IMR-90 (cell line): ENCODE measurements at regions not wholly inside any gene's neighbourhood (a gene's known extent, or its start where the extent isn't known, plus 50 kb on each side); places are given as distances from the start of the nearest gene placed in this dataset.

Experiments used
- ATAC-seq: fragments of 200-7000 bp; cut with Tn5 transposase; 2 replicates; pipeline ENCODE4 v1.9.1; 2020; ENCODE audit warnings: low read depth, mild to moderate bottlenecking, moderate library complexity
- BruUV-seq: library from RNA; stranded (reverse); fragments of 400-500 nt; replicated peaks from 2 replicates; lab custom pipeline; 2021; lab: Mats Ljungman, UMichigan
- CTCF ChIA-PET: fragments of 300-600 bp; formaldehyde crosslinking; extraction: SDS; loops from one replicate; lab custom pipeline; 2021; ENCODE audit warnings: antibody characterized with exemption; lab: Yijun Ruan, JAX
- POLR2A ChIA-PET: fragments of 300-600 bp; sonication (Branson Sonifier 250); formaldehyde crosslinking; loops from one replicate; lab custom pipeline; 2022; ENCODE audit warnings: antibody characterized with exemption; ENCODE audit not compliant: unreplicated experiment; lab: Charles Lee
- DNase-seq: peaks from one replicate; pipeline ENCODE4 v3.0.0; 2013
- H2AFZ ChIP-seq: replicated peaks from 2 replicates; pipeline ENCODE3; 2013; ENCODE audit warnings: low read length, mild to moderate bottlenecking; ENCODE audit not compliant: poor library complexity
- H2AK5ac ChIP-seq: 2 replicates; pipeline ENCODE4 v1.6.1; 2013; ENCODE audit warnings: low read depth, low read length, inconsistent platforms
- H2AK9ac ChIP-seq: replicated peaks from 2 replicates; pipeline ENCODE3; 2013; ENCODE audit warnings: mild to moderate bottlenecking, low read depth, low read length, moderate library complexity; ENCODE audit not compliant: poor library complexity
- H2BK120ac ChIP-seq: 2 replicates; pipeline ENCODE4 v1.6.1; 2013; ENCODE audit warnings: low read depth, low read length, inconsistent platforms
- H2BK15ac ChIP-seq: 3 replicates; pipeline ENCODE4 v1.6.1; 2013; ENCODE audit warnings: low read depth, low read length, inconsistent platforms
- H2BK20ac ChIP-seq: 2 replicates; pipeline ENCODE4 v1.6.1; 2013; ENCODE audit warnings: low read depth, mild to moderate bottlenecking, inconsistent platforms, low read length, moderate library complexity
- H2BK5ac ChIP-seq: 2 replicates; pipeline ENCODE4 v1.6.1; 2013; ENCODE audit warnings: mild to moderate bottlenecking, low read depth, low read length, inconsistent platforms; ENCODE audit not compliant: poor library complexity, severe bottlenecking
- H3K14ac ChIP-seq: replicated peaks from 2 replicates; pipeline ENCODE4 v1.6.1; 2013; ENCODE audit warnings: low read depth, low read length, inconsistent platforms
- H3K18ac ChIP-seq: 2 replicates; pipeline ENCODE4 v1.6.1; 2013; ENCODE audit warnings: low read depth, low read length, control low read depth
- H3K23ac ChIP-seq: 2 replicates; pipeline ENCODE4 v1.6.1; 2013; ENCODE audit warnings: low read depth, low read length, inconsistent platforms
- H3K27ac ChIP-seq: 2 replicates; pipeline ENCODE4 v1.5.1; 2013; ENCODE audit warnings: mild to moderate bottlenecking, control low read depth, low read length; ENCODE audit not compliant: insufficient read depth
- H3K27me3 ChIP-seq: 2 replicates; pipeline ENCODE4 v1.6.1; 2013; ENCODE audit warnings: low read length; ENCODE audit not compliant: control insufficient read depth, insufficient read depth
- H3K36me3 ChIP-seq: 2 replicates; pipeline ENCODE4 v1.6.1; 2013; ENCODE audit warnings: low read length, mixed read lengths; ENCODE audit not compliant: control insufficient read depth, insufficient read depth
- H3K4ac ChIP-seq: 2 replicates; pipeline ENCODE4 v1.6.1; 2013; ENCODE audit warnings: low read depth, low read length, inconsistent platforms
- H3K4me1 ChIP-seq: 2 replicates; pipeline ENCODE4 v1.6.1; 2013; ENCODE audit warnings: low read length, mixed read lengths; ENCODE audit not compliant: control insufficient read depth, insufficient read depth
- H3K4me2 ChIP-seq: 2 replicates; pipeline ENCODE4 v1.6.1; 2013; ENCODE audit warnings: low read depth, mild to moderate bottlenecking, control low read depth, low read length, moderate library complexity
- H3K4me3 ChIP-seq: 2 replicates; pipeline ENCODE4 v1.5.1; 2013; ENCODE audit warnings: low read depth, mild to moderate bottlenecking, control low read depth, low read length, moderate library complexity; ENCODE audit not compliant: insufficient read depth
- H3K56ac ChIP-seq: 2 replicates; pipeline ENCODE4 v1.6.1; 2013; ENCODE audit warnings: low read length, inconsistent platforms; ENCODE audit not compliant: insufficient read depth; ENCODE audit errors: extremely low read depth
- H3K79me1 ChIP-seq, 2 experiments: 2 replicates each; pipeline ENCODE4 v1.6.1; 2013; ENCODE audit warnings: low read length in 2 of 2, inconsistent platforms in 1 of 2, low read depth in 1 of 2
- H3K9ac ChIP-seq: 2 replicates; pipeline ENCODE4 v1.6.1; 2013; ENCODE audit warnings: low read depth, low read length, control low read depth
- H3K9me1 ChIP-seq: 2 replicates; pipeline ENCODE4 v1.6.1; 2013; ENCODE audit warnings: low read length, inconsistent platforms; ENCODE audit not compliant: insufficient read depth
- H3K9me3 ChIP-seq: 2 replicates; pipeline ENCODE4 v1.6.1; 2013; ENCODE audit warnings: low read length; ENCODE audit not compliant: control insufficient read depth, insufficient read depth
- H4K20me1 ChIP-seq: 2 replicates; pipeline ENCODE4 v1.6.1; 2013; ENCODE audit warnings: low read length, inconsistent platforms; ENCODE audit not compliant: insufficient read depth
- H4K5ac ChIP-seq: 2 replicates; pipeline ENCODE4 v1.6.1; 2013; ENCODE audit warnings: mild to moderate bottlenecking, low read depth, low read length, control low read depth
- H4K8ac ChIP-seq, 2 experiments: 2 replicates each; pipeline ENCODE4 v1.6.1; 2013; ENCODE audit warnings: low read depth in 2 of 2, low read length in 2 of 2, control low read depth in 1 of 2, inconsistent platforms in 1 of 2
- H4K91ac ChIP-seq: 2 replicates; pipeline ENCODE4 v1.6.1; 2013; ENCODE audit warnings: low read depth, low read length, inconsistent platforms; ENCODE audit not compliant: insufficient read depth
- CHD1 ChIP-seq: IDR thresholded peaks from 2 replicates; pipeline ENCODE4 v1.6.1; 2012; ENCODE audit warnings: low read depth, low read length, improper control_type of control experiment
- MAFK ChIP-seq: IDR thresholded peaks from 2 replicates; pipeline ENCODE4 v1.6.1; 2012; ENCODE audit warnings: low read depth, low read length, improper control_type of control experiment
- POLR2A ChIP-seq: IDR thresholded peaks from 2 replicates; pipeline ENCODE4 v1.6.1; 2012; ENCODE audit warnings: mild to moderate bottlenecking, low read depth, low read length
- RAD21 ChIP-seq: IDR thresholded peaks from 2 replicates; pipeline ENCODE4 v1.6.1; 2012; ENCODE audit warnings: low read length, improper control_type of control experiment
- RFX5 ChIP-seq: IDR thresholded peaks from 2 replicates; pipeline ENCODE4 v1.8.0; 2012; ENCODE audit warnings: low read depth, mild to moderate bottlenecking, low read length, moderate library complexity
- WGBS, 2 experiments: methylation state at CpG; one replicate each; pipeline versions ENCODE4 v1.1.5 to v1.1.7; 2013; ENCODE audit warnings: missing lambda C conversion rate in 2 of 2; ENCODE audit not compliant: insufficient read length in 1 of 2; ENCODE audit errors: extremely low coverage in 2 of 2; 5-methylcytosine and 5-hydroxymethylcytosine counted together
- dilution Hi-C: fragments of 300-500 bp; cut with HindIII; formaldehyde crosslinking; loops from one replicate; pipeline ENCODE4 v1.14.3; 2018; ENCODE audit warnings: low sequenced_read_pairs; ENCODE audit not compliant: unreplicated experiment
- in situ Hi-C: fragments of 300-500 bp; cut with MboI; formaldehyde crosslinking; loops from 3 replicates; pipeline ENCODE4 v1.14.3; 2019; ENCODE audit warnings: low sequenced_read_pairs, inconsistent platforms, mixed read lengths
- intact Hi-C: fragments of 100-400 bp; cut with micrococcal nuclease; formaldehyde crosslinking; loops from 2 replicates; pipeline ENCODE4 v1.10.0; 2022
- TF ChIP-seq, protein P1 (sequence below): conservative IDR thresholded peaks from 2 replicates; pipeline ENCODE4 v1.5.1; 2012; ENCODE audit warnings: mild to moderate bottlenecking, low read depth, low read length, improper control_type of control experiment

DNA sequence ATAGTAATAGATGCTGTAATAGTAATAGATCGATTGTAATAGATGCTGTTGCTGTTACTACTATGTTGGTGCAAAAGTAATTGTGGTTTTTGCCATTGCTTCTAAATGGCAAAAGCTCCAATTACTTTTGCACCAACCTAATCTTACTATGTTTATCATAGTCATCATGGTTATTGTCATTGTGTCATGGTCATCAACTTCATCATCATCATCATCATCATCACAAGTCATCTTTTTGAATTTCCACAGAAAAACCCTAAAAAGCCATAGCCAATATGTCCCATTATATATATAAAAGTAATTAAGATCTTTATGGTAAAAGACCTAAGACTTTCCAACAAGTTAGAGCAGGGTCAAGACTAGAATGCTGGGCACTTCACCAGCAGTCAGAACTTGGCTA, 435.1 kb upstream of the MARCKS start:
- Histone ChIP-seq H4K20me1 (no peaks in the 10 kb centered on the region), H3K14ac (no peak overlapping the region), H3K27me3 (no peaks in the 10 kb centered on the region), H3K9me3 (no peaks in the 10 kb centered on the region), H4K91ac (no peak overlapping the region), H3K4me1 (no peaks in the 10 kb centered on the region), H4K8ac (no peak overlapping the region), H3K27ac (no peak overlapping the region), H2AK5ac (no peak overlapping the region), H3K23ac (no peak overlapping the region), H3K4me2 (no peak overlapping the region), H3K18ac (no peak overlapping the region), H3K9me1 (no peaks in the 10 kb centered on the region), H2BK20ac (no peak overlapping the region), H2BK120ac (no peak overlapping the region), H2AFZ (no peak overlapping the region), H3K56ac (no peak overlapping the region), H3K4me3 (no peak overlapping the region), H3K4ac (no peak overlapping the region), H2AK9ac (no peak overlapping the region), H2BK15ac (no peak overlapping the region), H4K5ac (no peak overlapping the region), H3K79me1 (no peaks in the 10 kb centered on the region), H3K36me3 (no peaks in the 10 kb centered on the region), H2BK5ac (no peak overlapping the region), H3K9ac (no peak overlapping the region)
- in situ Hi-C loops: no loop called here
- CTCF ChIA-PET: no interaction called here
- POLR2A ChIA-PET: no interaction called here
- no peak for DNase-seq
- no CpG with 5 or more reads among the region's 1 CpG for WGBS, 2 experiments
- intact Hi-C loops: no loop called here
- no peak for ATAC-seq
- dilution Hi-C loops: no loop called here
- TF ChIP-seq RAD21 (no peak), CHD1 (no peak), POLR2A (no peak), MAFK (no peak), RFX5 (no peak)
- TF ChIP-seq, protein P1, sequence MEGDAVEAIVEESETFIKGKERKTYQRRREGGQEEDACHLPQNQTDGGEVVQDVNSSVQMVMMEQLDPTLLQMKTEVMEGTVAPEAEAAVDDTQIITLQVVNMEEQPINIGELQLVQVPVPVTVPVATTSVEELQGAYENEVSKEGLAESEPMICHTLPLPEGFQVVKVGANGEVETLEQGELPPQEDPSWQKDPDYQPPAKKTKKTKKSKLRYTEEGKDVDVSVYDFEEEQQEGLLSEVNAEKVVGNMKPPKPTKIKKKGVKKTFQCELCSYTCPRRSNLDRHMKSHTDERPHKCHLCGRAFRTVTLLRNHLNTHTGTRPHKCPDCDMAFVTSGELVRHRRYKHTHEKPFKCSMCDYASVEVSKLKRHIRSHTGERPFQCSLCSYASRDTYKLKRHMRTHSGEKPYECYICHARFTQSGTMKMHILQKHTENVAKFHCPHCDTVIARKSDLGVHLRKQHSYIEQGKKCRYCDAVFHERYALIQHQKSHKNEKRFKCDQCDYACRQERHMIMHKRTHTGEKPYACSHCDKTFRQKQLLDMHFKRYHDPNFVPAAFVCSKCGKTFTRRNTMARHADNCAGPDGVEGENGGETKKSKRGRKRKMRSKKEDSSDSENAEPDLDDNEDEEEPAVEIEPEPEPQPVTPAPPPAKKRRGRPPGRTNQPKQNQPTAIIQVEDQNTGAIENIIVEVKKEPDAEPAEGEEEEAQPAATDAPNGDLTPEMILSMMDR: no peak
- BruUV-seq: no TSS peak
